Keratinocyte (primary cell): ENCODE measurements at regions not wholly inside any gene's neighbourhood (a gene's known extent, or its start where the extent isn't known, plus 50 kb on each side); places are given as distances from the start of the nearest gene placed in this dataset.

Source experiments
- CTCF ChIP-seq, 3 experiments: IDR thresholded peaks in 1 of 3; conservative IDR thresholded peaks in 1 of 3; optimal IDR thresholded peaks in 1 of 3; 2 replicates in 2 of 3; 3 replicates in 1 of 3; pipeline versions ENCODE3 to v1.5.1; 2011; ENCODE audit warnings: low read length in 3 of 3, mild to moderate bottlenecking in 3 of 3, moderate library complexity in 2 of 3, control low read depth in 1 of 3, inconsistent platforms in 1 of 3; ENCODE audit not compliant: insufficient read depth in 2 of 3; ENCODE audit errors: extremely low read depth in 1 of 3
- EZH2 ChIP-seq: IDR thresholded peaks from one replicate; pipeline ENCODE4 v1.6.1; 2012; ENCODE audit warnings: inconsistent platforms, mild to moderate bottlenecking, low read length, moderate library complexity

GRCh38 chr5:12270914-12271313 is 366.7 kb upstream of the CTNND2 start:
- no peak for TF ChIP-seq CTCF (optimal IDR thresholded peaks at IDR 0.05 in 1 of 3, IDR thresholded peaks at IDR 0.05 in 1 of 3, conservative IDR thresholded peaks at IDR 0.05 in 1 of 3; ENCODE audit: extremely low read depth in 1 of 3, insufficient read depth in 2 of 3, low read length in 3 of 3)
- TF ChIP-seq EZH2, result no peak
